Colonic mucosa (tissue), 4 donors: ENCODE measurements at regions not wholly inside any gene's neighbourhood (a gene's known extent, or its start where the extent isn't known, plus 50 kb on each side); places are given as distances from the start of the nearest gene placed in this dataset.

Experiments used
- DNase-seq: peaks from one replicate; pipeline ENCODE4 v3.0.0-alpha.2; 2020
- H3K27ac ChIP-seq: fragments of 200-600 bp; one replicate; pipeline ENCODE4 v1.8.0; 2021
- H3K27me3 ChIP-seq: fragments of 200-600 bp; one replicate; pipeline ENCODE4 v1.8.0; 2021
- H3K36me3 ChIP-seq: fragments of 200-600 bp; one replicate; pipeline ENCODE4 v1.8.0; 2021
- H3K4me1 ChIP-seq: fragments of 200-600 bp; one replicate; pipeline ENCODE4 v1.8.0; 2021; ENCODE audit warnings: mild to moderate bottlenecking
- H3K4me3 ChIP-seq: fragments of 200-600 bp; one replicate; pipeline ENCODE4 v1.8.0; 2021
- H3K9ac ChIP-seq, 2 donors: one replicate each; pipeline ENCODE4 v1.7.0; 2013; ENCODE audit warnings: control low read depth in 2 of 2, low read depth in 2 of 2, low read length in 2 of 2
- H3K9me3 ChIP-seq: fragments of 200-600 bp; one replicate; pipeline ENCODE4 v1.8.0; 2021
- intact Hi-C: fragments of 100-400 bp; cut with DNase I; formaldehyde crosslinking; loops from one replicate; pipeline ENCODE4 v1.14.1; 2022
- TF ChIP-seq, protein P1 (sequence below): fragments of 200-600 bp; IDR thresholded peaks from one replicate; pipeline ENCODE4 v1.8.0; 2022; ENCODE audit warnings: antibody characterized with exemption, mild to moderate bottlenecking
- donor health status: healthy.
- donor health status: DM: no; HTN: no; CAD: no.
- donor health status: DM: no; HTN: no; CAD: no.

- Histone ChIP-seq H3K4me3 (no peak overlapping the region), H3K27me3 (no peaks in the 10 kb centered on the region), H3K36me3 (no peaks in the 10 kb centered on the region), H3K9me3 (no peaks in the 10 kb centered on the region), H3K27ac (no peak overlapping the region), H3K9ac (no peak overlapping the region), H3K4me1 (no peaks in the 10 kb centered on the region)
- intact Hi-C loops = no loop called here
- no peak for DNase-seq
- TF ChIP-seq, protein P1, sequence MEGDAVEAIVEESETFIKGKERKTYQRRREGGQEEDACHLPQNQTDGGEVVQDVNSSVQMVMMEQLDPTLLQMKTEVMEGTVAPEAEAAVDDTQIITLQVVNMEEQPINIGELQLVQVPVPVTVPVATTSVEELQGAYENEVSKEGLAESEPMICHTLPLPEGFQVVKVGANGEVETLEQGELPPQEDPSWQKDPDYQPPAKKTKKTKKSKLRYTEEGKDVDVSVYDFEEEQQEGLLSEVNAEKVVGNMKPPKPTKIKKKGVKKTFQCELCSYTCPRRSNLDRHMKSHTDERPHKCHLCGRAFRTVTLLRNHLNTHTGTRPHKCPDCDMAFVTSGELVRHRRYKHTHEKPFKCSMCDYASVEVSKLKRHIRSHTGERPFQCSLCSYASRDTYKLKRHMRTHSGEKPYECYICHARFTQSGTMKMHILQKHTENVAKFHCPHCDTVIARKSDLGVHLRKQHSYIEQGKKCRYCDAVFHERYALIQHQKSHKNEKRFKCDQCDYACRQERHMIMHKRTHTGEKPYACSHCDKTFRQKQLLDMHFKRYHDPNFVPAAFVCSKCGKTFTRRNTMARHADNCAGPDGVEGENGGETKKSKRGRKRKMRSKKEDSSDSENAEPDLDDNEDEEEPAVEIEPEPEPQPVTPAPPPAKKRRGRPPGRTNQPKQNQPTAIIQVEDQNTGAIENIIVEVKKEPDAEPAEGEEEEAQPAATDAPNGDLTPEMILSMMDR = no peak
Measured at GRCh38 chr3:99049164-99049563, 147.7 kb upstream of the DCBLD2 start.

- no peak for DNase-seq
- Histone ChIP-seq H3K36me3 (no peaks in the 10 kb centered on the region), H3K4me3 (no peak overlapping the region), H3K4me1 (no peaks in the 10 kb centered on the region), H3K9ac (no peak overlapping the region), H3K27me3 (no peaks in the 10 kb centered on the region), H3K9me3 (no peaks in the 10 kb centered on the region), H3K27ac (no peak overlapping the region)
- TF ChIP-seq, protein P1 = no peak
- intact Hi-C loops = no loop called here
Measured at GRCh38 chr3:99041747-99042146, 140.3 kb upstream of the DCBLD2 start.

- DNase-seq = no peak
- intact Hi-C loops = no loop called here
- Histone ChIP-seq H3K4me3 (no peak overlapping the region), H3K36me3 (no peaks in the 10 kb centered on the region), H3K27ac (no peak overlapping the region), H3K4me1 (no peaks in the 10 kb centered on the region), H3K9ac (no peak overlapping the region), H3K9me3 (no peaks in the 10 kb centered on the region), H3K27me3 (no peaks in the 10 kb centered on the region)
- TF ChIP-seq, protein P1 = no peak
Measured at GRCh38 chr3:99031778-99032177, 130.3 kb upstream of the DCBLD2 start.

GRCh38 chr3:99023590-99024192 is 122.2 kb upstream of the DCBLD2 start:
- Histone ChIP-seq H3K4me3 (no peak overlapping the region), H3K9ac (no peak overlapping the region), H3K27ac (no peak overlapping the region), H3K27me3 (no peaks in the 10 kb centered on the region), H3K9me3 (no peaks in the 10 kb centered on the region), H3K4me1 (no peaks in the 10 kb centered on the region), H3K36me3 (no peaks in the 10 kb centered on the region)
- intact Hi-C loops = loop anchor here (2.0 to 10.0 kb wide), 3 partner anchors 149 to 729 kb away; no protein-coding TSS in a partner anchor
- TF ChIP-seq, protein P1 = peak; percentile 56
- no peak for DNase-seq

- TF ChIP-seq, protein P1 = no peak
- Histone ChIP-seq H3K27ac (no peak overlapping the region), H3K36me3 (no peaks in the 10 kb centered on the region), H3K4me3 (no peak overlapping the region), H3K27me3 (no peaks in the 10 kb centered on the region), H3K4me1 (no peaks in the 10 kb centered on the region), H3K9me3 (no peaks in the 10 kb centered on the region), H3K9ac (no peak overlapping the region)
- intact Hi-C loops = loop anchor here (5.0 to 10.0 kb wide), 2 partner anchors 503 to 731 kb away; no protein-coding TSS in a partner anchor
- no peak for DNase-seq
Measured at GRCh38 chr3:99021466-99021865, 120.0 kb upstream of the DCBLD2 start.
